ENCODE measurements at regions not wholly inside any gene's neighbourhood (a gene's known extent, or its start where the extent isn't known, plus 50 kb on each side); places are given as distances from the start of the nearest gene placed in this dataset.

- H3K79me2 ChIP-seq (ENCODE audit: insufficient read depth, low read length): no peaks in the 10 kb centered on the region
- no peaks in the 10 kb centered on the region for H3K9me3 ChIP-seq (ENCODE audit: insufficient read depth, low read depth, low read length)
- no peaks in the 10 kb centered on the region for H3K9me2 ChIP-seq (replicated peaks; ENCODE audit: low read depth, low read length)
- no peak overlapping the region for H3K4me3 ChIP-seq (ENCODE audit: low read length, poor library complexity, severe bottlenecking)
- H3K36me3 ChIP-seq (ENCODE audit: insufficient read depth, low read length): no peaks in the 10 kb centered on the region
- no peak for TF ChIP-seq EZH2phosphoT487 (IDR thresholded peaks at IDR 0.05; ENCODE audit: borderline replicate concordance)
- no peak for TF ChIP-seq CTCF (conservative IDR thresholded peaks at IDR 0.05; ENCODE audit: low read length)
- no peak overlapping the region for H3K4me2 ChIP-seq (ENCODE audit: low read depth, low read length, poor library complexity, severe bottlenecking)
- H3K9ac ChIP-seq (ENCODE audit: low read depth, low read length, poor library complexity, severe bottlenecking): no peak overlapping the region
- H4K20me1 ChIP-seq (ENCODE audit: insufficient read depth, low read length, poor library complexity, severe bottlenecking): no peaks in the 10 kb centered on the region
- no peaks in the 10 kb centered on the region for H3K27me3 ChIP-seq (ENCODE audit: insufficient read depth, low read length, poor library complexity, severe bottlenecking)
- no peaks in the 10 kb centered on the region for H3K4me1 ChIP-seq (ENCODE audit: insufficient read depth, low read length, poor library complexity, severe bottlenecking)
- no peaks in the 10 kb centered on the region for H3F3A ChIP-seq (ENCODE audit: low read depth)
- H2AFZ ChIP-seq (ENCODE audit: low read length): no peak overlapping the region
Measured at GRCh38 chr13:85729296-85729695, 69.9 kb downstream of the SLITRK6 start.

GRCh38 chr13:85728811-85729210, 70.4 kb downstream of the SLITRK6 start:
- no peaks in the 10 kb centered on the region for H3K4me1 ChIP-seq (ENCODE audit: insufficient read depth, low read length, poor library complexity, severe bottlenecking)
- no peak overlapping the region for H3K4me2 ChIP-seq (ENCODE audit: low read depth, low read length, poor library complexity, severe bottlenecking)
- H3K36me3 ChIP-seq (ENCODE audit: insufficient read depth, low read length): no peaks in the 10 kb centered on the region
- no peak for TF ChIP-seq CTCF (conservative IDR thresholded peaks at IDR 0.05; ENCODE audit: low read length)
- no peak for TF ChIP-seq EZH2phosphoT487 (IDR thresholded peaks at IDR 0.05; ENCODE audit: borderline replicate concordance)
- no peak overlapping the region for H2AFZ ChIP-seq (ENCODE audit: low read length)
- H3K9me2 ChIP-seq (replicated peaks; ENCODE audit: low read depth, low read length): no peaks in the 10 kb centered on the region
- H4K20me1 ChIP-seq (ENCODE audit: insufficient read depth, low read length, poor library complexity, severe bottlenecking): no peaks in the 10 kb centered on the region
- no peaks in the 10 kb centered on the region for H3K79me2 ChIP-seq (ENCODE audit: insufficient read depth, low read length)
- H3F3A ChIP-seq (ENCODE audit: low read depth): no peaks in the 10 kb centered on the region
- no peak overlapping the region for H3K9ac ChIP-seq (ENCODE audit: low read depth, low read length, poor library complexity, severe bottlenecking)
- H3K4me3 ChIP-seq (ENCODE audit: low read length, poor library complexity, severe bottlenecking): no peak overlapping the region
- no peaks in the 10 kb centered on the region for H3K9me3 ChIP-seq (ENCODE audit: insufficient read depth, low read depth, low read length)
- H3K27me3 ChIP-seq (ENCODE audit: insufficient read depth, low read length, poor library complexity, severe bottlenecking): no peaks in the 10 kb centered on the region

DNA sequence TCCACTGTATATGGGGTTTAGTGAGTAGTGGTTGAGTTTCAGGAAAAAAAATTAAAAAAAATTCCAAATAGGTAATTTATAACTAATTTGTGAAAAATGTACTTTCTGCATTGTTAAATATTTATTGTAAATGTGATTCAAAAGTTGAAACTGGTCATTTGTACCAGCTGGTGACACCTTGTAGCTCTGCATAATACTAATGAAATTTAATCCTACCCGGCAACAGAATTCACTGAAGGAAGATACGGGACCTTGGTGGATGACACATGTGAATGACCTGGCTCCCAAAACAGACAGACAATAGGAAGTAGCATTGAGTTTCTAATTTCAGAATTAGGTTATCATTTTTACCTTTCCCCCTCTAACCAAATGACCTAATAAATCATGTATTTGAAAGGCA, 73.8 kb downstream of the SLITRK6 start:
- Histone ChIP-seq H2AFZ (ENCODE audit: low read length) (no peak overlapping the region), H3K27me3 (ENCODE audit: insufficient read depth, low read length, poor library complexity, severe bottlenecking) (no peaks in the 10 kb centered on the region), H3K4me2 (ENCODE audit: low read depth, low read length, poor library complexity, severe bottlenecking) (no peak overlapping the region), H3F3A (ENCODE audit: low read depth) (no peaks in the 10 kb centered on the region), H3K9me3 (ENCODE audit: insufficient read depth, low read depth, low read length) (no peaks in the 10 kb centered on the region), H3K4me1 (ENCODE audit: insufficient read depth, low read length, poor library complexity, severe bottlenecking) (no peaks in the 10 kb centered on the region), H3K36me3 (ENCODE audit: insufficient read depth, low read length) (no peaks in the 10 kb centered on the region), H3K79me2 (ENCODE audit: insufficient read depth, low read length) (no peaks in the 10 kb centered on the region), H4K20me1 (ENCODE audit: insufficient read depth, low read length, poor library complexity, severe bottlenecking) (no peaks in the 10 kb centered on the region), H3K9ac (ENCODE audit: low read depth, low read length, poor library complexity, severe bottlenecking) (no peak overlapping the region), H3K9me2 (replicated peaks; ENCODE audit: low read depth, low read length) (no peaks in the 10 kb centered on the region), H3K4me3 (ENCODE audit: low read length, poor library complexity, severe bottlenecking) (no peak overlapping the region)
- TF ChIP-seq CTCF (conservative IDR thresholded peaks at IDR 0.05; ENCODE audit: low read length) (no peak), EZH2phosphoT487 (IDR thresholded peaks at IDR 0.05; ENCODE audit: borderline replicate concordance) (no peak)
